CD14-positive monocyte (primary cell): ENCODE measurements at regions not wholly inside any gene's neighbourhood (a gene's known extent, or its start where the extent isn't known, plus 50 kb on each side); places are given as distances from the start of the nearest gene placed in this dataset.

ENCODE experiments used
- DNase-seq, 3 donors: peaks; one replicate each; pipeline ENCODE4 v3.0.0-alpha.2; 2011 to 2022
- H2AFZ ChIP-seq: 2 replicates; pipeline ENCODE4 v1.6.0; 2012; ENCODE audit warnings: mild to moderate bottlenecking, low read depth, low read length, inconsistent platforms; ENCODE audit not compliant: insufficient read depth, poor library complexity, severe bottlenecking
- H3K27ac ChIP-seq, 2 donors: 1 replicate in 1 of 2; 2 replicates in 1 of 2; pipeline ENCODE4 v1.5.1; 2012 to 2013; ENCODE audit warnings: low read length in 2 of 2, control low read depth in 1 of 2, inconsistent platforms in 1 of 2, low read depth in 1 of 2, mild to moderate bottlenecking in 1 of 2
- H3K27me3 ChIP-seq, 2 donors: one replicate each; pipeline versions ENCODE4 v1.6.0 to v1.6.1; 2011 to 2013; ENCODE audit warnings: low read length in 2 of 2; ENCODE audit not compliant: control insufficient read depth in 2 of 2, insufficient read depth in 2 of 2
- H3K36me3 ChIP-seq, 2 donors: replicated peaks in 1 of 2; 1 replicate in 1 of 2; 2 replicates in 1 of 2; pipeline versions ENCODE4 v1.5.1 to v1.6.1; 2012 to 2013; ENCODE audit warnings: low read length in 2 of 2, control low read depth in 1 of 2, inconsistent platforms in 1 of 2, mild to moderate bottlenecking in 1 of 2; ENCODE audit not compliant: insufficient read depth in 2 of 2, control insufficient read depth in 1 of 2
- H3K4me1 ChIP-seq, 2 donors: 1 replicate in 1 of 2; 2 replicates in 1 of 2; pipeline versions ENCODE4 v1.5.1 to v1.6.1; 2012 to 2013; ENCODE audit warnings: low read length in 2 of 2, control low read depth in 1 of 2, inconsistent platforms in 1 of 2, mild to moderate bottlenecking in 1 of 2, moderate library complexity in 1 of 2; ENCODE audit not compliant: insufficient read depth in 2 of 2, control insufficient read depth in 1 of 2
- H3K4me2 ChIP-seq: replicated peaks from 2 replicates; pipeline ENCODE3; 2012; ENCODE audit warnings: low read length, moderate library complexity, mild to moderate bottlenecking; ENCODE audit not compliant: poor library complexity, severe bottlenecking; ENCODE audit errors: extremely low read depth
- H3K4me3 ChIP-seq, 3 experiments: fragments of 200-600 bp in 1 of 3; sonication (generic) in 1 of 3; replicated peaks in 1 of 3; 1 replicate in 2 of 3; 2 replicates in 1 of 3; pipeline ENCODE4 v1.5.1; 2011 to 2013; ENCODE audit warnings: low read length in 3 of 3, mild to moderate bottlenecking in 3 of 3, control low read depth in 2 of 3, low read depth in 2 of 3, inconsistent platforms in 1 of 3, moderate library complexity in 1 of 3
- H3K79me2 ChIP-seq: 2 replicates; pipeline ENCODE4 v1.6.0; 2012; ENCODE audit warnings: mild to moderate bottlenecking, control low read depth, inconsistent platforms, low read length, moderate library complexity; ENCODE audit not compliant: insufficient read depth
- H3K9ac ChIP-seq: 2 replicates; pipeline ENCODE4 v1.6.0; 2017; ENCODE audit warnings: low read length, mild to moderate bottlenecking; ENCODE audit not compliant: insufficient read depth, poor library complexity, severe bottlenecking
- H3K9me3 ChIP-seq, 2 donors: replicated peaks in 1 of 2; 1 replicate in 1 of 2; 2 replicates in 1 of 2; pipeline versions ENCODE4 v1.5.1 to v1.6.1; 2012 to 2013; ENCODE audit warnings: low read length in 2 of 2, control low read depth in 1 of 2; ENCODE audit not compliant: control insufficient read depth in 1 of 2, insufficient read depth in 1 of 2
- H4K20me1 ChIP-seq: 2 replicates; pipeline ENCODE4 v1.6.0; 2012; ENCODE audit warnings: mild to moderate bottlenecking, low read length, control low read depth, moderate library complexity; ENCODE audit not compliant: insufficient read depth
- H3K27ac Mint-ChIP-seq, 7 donors: one replicate each; pipeline ENCODE4 v1.8.0; 2020; ENCODE audit warnings: mild to moderate bottlenecking in 7 of 7, mixed read lengths in 7 of 7, moderate library complexity in 6 of 7, inconsistent platforms in 2 of 7
- H3K27me3 Mint-ChIP-seq, 3 donors: one replicate each; pipeline ENCODE4 v1.8.0; 2021 to 2022; ENCODE audit warnings: low read depth in 3 of 3, mild to moderate bottlenecking in 3 of 3, mixed read lengths in 3 of 3, moderate library complexity in 3 of 3, inconsistent platforms in 1 of 3
- H3K36me3 Mint-ChIP-seq, 2 donors: one replicate each; pipeline ENCODE4 v1.8.0; 2020; ENCODE audit warnings: mixed read lengths in 2 of 2, inconsistent platforms in 1 of 2, mild to moderate bottlenecking in 1 of 2
- H3K4me1 Mint-ChIP-seq: one replicate; pipeline ENCODE4 v1.8.0; 2020; ENCODE audit warnings: mild to moderate bottlenecking, mixed read lengths
- H3K4me3 Mint-ChIP-seq, 2 donors: one replicate each; pipeline ENCODE4 v1.8.0; 2020; ENCODE audit warnings: mild to moderate bottlenecking in 2 of 2, mixed read lengths in 2 of 2, moderate library complexity in 1 of 2
- H3K9me3 Mint-ChIP-seq, 7 donors: one replicate each; pipeline ENCODE4 v1.8.0; 2020 to 2022; ENCODE audit warnings: mixed read lengths in 7 of 7, mild to moderate bottlenecking in 6 of 7, moderate library complexity in 6 of 7, inconsistent platforms in 2 of 7
- WGBS: methylation state at CpG from one replicate; pipeline ENCODE4 v1.1.5; 2013; ENCODE audit warnings: missing lambda C conversion rate; ENCODE audit not compliant: insufficient coverage; 5-methylcytosine and 5-hydroxymethylcytosine counted together
- intact Hi-C, 2 donors: fragments of 100-400 bp; cut with micrococcal nuclease; formaldehyde crosslinking; loops; one replicate each; pipeline versions ENCODE4 v1.15.0 to v1.15.1; 2023
- TF ChIP-seq, protein P1 (sequence below): fragments of 200-600 bp; IDR thresholded peaks from one replicate; pipeline ENCODE4 v1.8.0; 2022; ENCODE audit warnings: antibody characterized with exemption, mild to moderate bottlenecking

DNA sequence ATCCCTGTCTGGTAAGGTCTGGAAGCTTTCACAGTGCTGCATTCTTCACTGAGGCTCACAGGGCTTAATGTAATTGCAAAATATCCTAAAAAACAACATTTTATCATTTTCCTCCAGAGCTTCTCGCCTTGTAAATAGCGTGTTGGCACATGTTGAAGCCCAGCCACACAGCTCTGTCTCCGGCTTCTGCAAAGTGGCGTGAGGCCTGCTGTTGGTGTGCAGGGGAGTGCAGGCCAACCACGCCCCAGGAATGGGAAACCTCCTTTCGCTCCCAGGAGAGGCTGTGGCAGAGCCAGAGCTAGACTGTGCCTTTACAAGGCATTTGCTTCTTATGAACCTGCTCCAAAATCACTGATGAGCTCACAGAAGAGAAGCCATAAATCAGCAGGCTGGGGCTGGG, 248.2 kb upstream of the MAF start:
- no peak for DNase-seq
- Histone ChIP-seq H3K4me1 (no peaks in the 10 kb centered on the region), H3K36me3 (no peaks in the 10 kb centered on the region), H3K4me2 (no peak overlapping the region), H2AFZ (no peak overlapping the region), H3K79me2 (no peaks in the 10 kb centered on the region), H3K27me3 (no peaks in the 10 kb centered on the region), H3K27ac (no peak overlapping the region), H3K4me3 (no peak overlapping the region), H3K9me3 (no peaks in the 10 kb centered on the region), H3K9ac (no peak overlapping the region), H4K20me1 (no peaks in the 10 kb centered on the region)
- H3K27me3 Mint-ChIP-seq, result peaks cover 0 to 2% (median 0%) of the 10 kb centered on the region in 3 donors
- peaks cover 2% of the 10 kb centered on the region for H3K4me1 Mint-ChIP-seq
- TF ChIP-seq, protein P1, sequence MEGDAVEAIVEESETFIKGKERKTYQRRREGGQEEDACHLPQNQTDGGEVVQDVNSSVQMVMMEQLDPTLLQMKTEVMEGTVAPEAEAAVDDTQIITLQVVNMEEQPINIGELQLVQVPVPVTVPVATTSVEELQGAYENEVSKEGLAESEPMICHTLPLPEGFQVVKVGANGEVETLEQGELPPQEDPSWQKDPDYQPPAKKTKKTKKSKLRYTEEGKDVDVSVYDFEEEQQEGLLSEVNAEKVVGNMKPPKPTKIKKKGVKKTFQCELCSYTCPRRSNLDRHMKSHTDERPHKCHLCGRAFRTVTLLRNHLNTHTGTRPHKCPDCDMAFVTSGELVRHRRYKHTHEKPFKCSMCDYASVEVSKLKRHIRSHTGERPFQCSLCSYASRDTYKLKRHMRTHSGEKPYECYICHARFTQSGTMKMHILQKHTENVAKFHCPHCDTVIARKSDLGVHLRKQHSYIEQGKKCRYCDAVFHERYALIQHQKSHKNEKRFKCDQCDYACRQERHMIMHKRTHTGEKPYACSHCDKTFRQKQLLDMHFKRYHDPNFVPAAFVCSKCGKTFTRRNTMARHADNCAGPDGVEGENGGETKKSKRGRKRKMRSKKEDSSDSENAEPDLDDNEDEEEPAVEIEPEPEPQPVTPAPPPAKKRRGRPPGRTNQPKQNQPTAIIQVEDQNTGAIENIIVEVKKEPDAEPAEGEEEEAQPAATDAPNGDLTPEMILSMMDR, result no peak
- WGBS, result 88% methylated on average over 5 of the region's 6 CpGs
- no peaks in the 10 kb centered on the region for H3K36me3 Mint-ChIP-seq
- H3K27ac Mint-ChIP-seq, result no peak overlapping the region
- no peak overlapping the region for H3K4me3 Mint-ChIP-seq
- intact Hi-C loops, result no loop called here
- H3K9me3 Mint-ChIP-seq, result peaks cover 0 to 6% (median 0%) of the 10 kb centered on the region in 7 donors

GRCh38 chr16:79847569-79847968, 247.0 kb upstream of the MAF start:
- no peak for DNase-seq
- Mint-ChIP-seq H3K9me3 (peaks cover 0 to 3% (median 1%) of the 10 kb centered on the region in 7 donors), H3K36me3 (no peaks in the 10 kb centered on the region), H3K27ac (no peak overlapping the region), H3K27me3 (peaks cover 0 to 2% (median 0%) of the 10 kb centered on the region in 3 donors), H3K4me1 (peaks cover 2% of the 10 kb centered on the region), H3K4me3 (no peak overlapping the region)
- Histone ChIP-seq H4K20me1 (no peaks in the 10 kb centered on the region), H3K27me3 (no peaks in the 10 kb centered on the region), H3K9me3 (no peaks in the 10 kb centered on the region), H2AFZ (no peak overlapping the region), H3K4me3 (no peak overlapping the region), H3K4me2 (no peak overlapping the region), H3K79me2 (no peaks in the 10 kb centered on the region), H3K4me1 (no peaks in the 10 kb centered on the region), H3K27ac (no peak overlapping the region), H3K36me3 (no peaks in the 10 kb centered on the region), H3K9ac (no peak overlapping the region)
- WGBS, result no CpG with 5 or more reads among the region's 5 CpGs
- intact Hi-C loops, result no loop called here
- TF ChIP-seq, protein P1, result no peak
